Uterus (tissue), 3 donors: ENCODE measurements at regions not wholly inside any gene's neighbourhood (a gene's known extent, or its start where the extent isn't known, plus 50 kb on each side); places are given as distances from the start of the nearest gene placed in this dataset.

Source experiments
- DNase-seq, 2 donors: peaks; one replicate each; pipeline ENCODE4 v3.0.0-alpha.2; 2019 to 2020
- H3K27ac ChIP-seq, 2 donors: fragments of 200-600 bp; sonication (generic); 1 replicate in 1 of 2; 2 replicates in 1 of 2; pipeline ENCODE4 v1.5.1; 2016 to 2018
- H3K27me3 ChIP-seq, 2 donors: fragments of 200-600 bp; sonication (generic); one replicate each; pipeline ENCODE4 v1.5.1; 2018 to 2019; ENCODE audit warnings: control low read depth in 1 of 2
- H3K36me3 ChIP-seq, 2 donors: fragments of 200-600 bp; sonication (generic); one replicate each; pipeline ENCODE4 v1.5.1; 2019; ENCODE audit warnings: control low read depth in 1 of 2
- H3K4me1 ChIP-seq, 2 donors: fragments of 200-600 bp; sonication (generic); one replicate each; pipeline ENCODE4 v1.5.1; 2018 to 2019; ENCODE audit warnings: control low read depth in 1 of 2
- H3K4me3 ChIP-seq, 2 donors: fragments of 200-600 bp; sonication (generic); 1 replicate in 1 of 2; 2 replicates in 1 of 2; pipeline ENCODE4 v1.5.1; 2018 to 2019; ENCODE audit warnings: mild to moderate bottlenecking in 1 of 2
- H3K9me3 ChIP-seq, 2 donors: fragments of 200-600 bp; sonication (generic); one replicate each; pipeline ENCODE4 v1.5.1; 2019; ENCODE audit warnings: control low read depth in 1 of 2
- POLR2A ChIP-seq, 2 donors: fragments of 450-650 bp; IDR thresholded peaks; one replicate each; pipeline ENCODE4 v1.6.1; 2016; ENCODE audit warnings: antibody characterized with exemption in 2 of 2, mild to moderate bottlenecking in 1 of 2, moderate library complexity in 1 of 2
- intact Hi-C: fragments of 100-400 bp; cut with DNase I; formaldehyde crosslinking; loops from one replicate; pipeline ENCODE4 v1.15.1; 2023; ENCODE audit warnings: low total_unique reads
- TF ChIP-seq, protein P1 (sequence below), 4 experiments: fragments of 200-600 bp in 2 of 4; fragments of 450-650 bp in 2 of 4; sonication (generic) in 2 of 4; IDR thresholded peaks; one replicate each; pipeline ENCODE4 v1.5.1; 2016 to 2019; ENCODE audit warnings: antibody characterized with exemption in 4 of 4, mild to moderate bottlenecking in 2 of 4, moderate library complexity in 1 of 4
- donor health status: DM: yes; HTN: yes; CAD: no.

DNA sequence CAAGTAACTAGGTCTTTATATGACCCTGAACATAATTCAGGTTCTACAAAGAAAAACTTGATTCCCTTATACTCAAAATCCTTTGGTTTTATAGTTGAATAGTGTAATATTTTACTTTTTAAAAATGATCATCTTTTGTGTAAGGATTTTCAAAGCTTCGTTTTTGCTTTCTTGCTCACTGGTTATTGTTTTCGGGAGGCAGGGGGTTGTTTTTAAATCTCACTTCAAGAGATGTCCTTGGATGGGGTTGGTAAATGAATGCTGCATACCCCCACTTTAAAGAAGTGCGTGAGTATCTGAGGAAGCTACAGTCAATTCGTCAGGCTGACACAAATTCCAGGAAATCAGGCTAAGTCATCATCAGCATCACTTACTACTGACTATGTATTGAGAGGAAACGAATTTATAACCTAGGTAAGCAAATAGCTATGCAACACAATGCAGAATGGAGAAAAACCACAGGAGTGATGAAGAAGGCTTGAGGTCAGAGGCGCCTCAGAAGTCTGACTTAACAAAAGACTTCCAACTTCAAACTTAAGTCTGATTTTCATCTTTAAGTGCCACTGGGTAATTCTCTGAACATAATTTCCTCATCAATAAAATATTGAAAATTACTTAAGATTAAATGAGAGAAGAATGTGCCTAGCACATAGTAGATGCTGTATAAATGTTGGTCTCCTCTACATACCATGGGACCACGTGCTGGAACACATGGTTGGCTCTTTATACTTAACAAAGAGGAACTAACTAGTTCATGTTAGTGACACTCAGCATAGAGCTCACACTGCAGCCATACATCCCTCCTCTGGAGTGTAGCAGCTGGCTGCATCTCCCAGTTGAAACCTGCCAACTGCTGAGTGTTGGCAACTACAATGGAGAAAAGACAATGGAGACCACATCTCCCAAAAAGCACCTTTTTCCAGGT is 106.0 kb upstream of the KIF2A start:
- Histone ChIP-seq H3K4me1 (no peaks in the 10 kb centered on the region), H3K9me3 (no peaks in the 10 kb centered on the region), H3K27ac (no peak overlapping the region), H3K4me3 (no peak overlapping the region), H3K27me3 (no peaks in the 10 kb centered on the region), H3K36me3 (no peaks in the 10 kb centered on the region)
- intact Hi-C loops: no loop called here
- DNase-seq: no peak
- TF ChIP-seq POLR2A (IDR thresholded peaks at IDR 0.05): no peak
- TF ChIP-seq, protein P1, sequence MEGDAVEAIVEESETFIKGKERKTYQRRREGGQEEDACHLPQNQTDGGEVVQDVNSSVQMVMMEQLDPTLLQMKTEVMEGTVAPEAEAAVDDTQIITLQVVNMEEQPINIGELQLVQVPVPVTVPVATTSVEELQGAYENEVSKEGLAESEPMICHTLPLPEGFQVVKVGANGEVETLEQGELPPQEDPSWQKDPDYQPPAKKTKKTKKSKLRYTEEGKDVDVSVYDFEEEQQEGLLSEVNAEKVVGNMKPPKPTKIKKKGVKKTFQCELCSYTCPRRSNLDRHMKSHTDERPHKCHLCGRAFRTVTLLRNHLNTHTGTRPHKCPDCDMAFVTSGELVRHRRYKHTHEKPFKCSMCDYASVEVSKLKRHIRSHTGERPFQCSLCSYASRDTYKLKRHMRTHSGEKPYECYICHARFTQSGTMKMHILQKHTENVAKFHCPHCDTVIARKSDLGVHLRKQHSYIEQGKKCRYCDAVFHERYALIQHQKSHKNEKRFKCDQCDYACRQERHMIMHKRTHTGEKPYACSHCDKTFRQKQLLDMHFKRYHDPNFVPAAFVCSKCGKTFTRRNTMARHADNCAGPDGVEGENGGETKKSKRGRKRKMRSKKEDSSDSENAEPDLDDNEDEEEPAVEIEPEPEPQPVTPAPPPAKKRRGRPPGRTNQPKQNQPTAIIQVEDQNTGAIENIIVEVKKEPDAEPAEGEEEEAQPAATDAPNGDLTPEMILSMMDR (IDR thresholded peaks at IDR 0.05): no peak

DNA sequence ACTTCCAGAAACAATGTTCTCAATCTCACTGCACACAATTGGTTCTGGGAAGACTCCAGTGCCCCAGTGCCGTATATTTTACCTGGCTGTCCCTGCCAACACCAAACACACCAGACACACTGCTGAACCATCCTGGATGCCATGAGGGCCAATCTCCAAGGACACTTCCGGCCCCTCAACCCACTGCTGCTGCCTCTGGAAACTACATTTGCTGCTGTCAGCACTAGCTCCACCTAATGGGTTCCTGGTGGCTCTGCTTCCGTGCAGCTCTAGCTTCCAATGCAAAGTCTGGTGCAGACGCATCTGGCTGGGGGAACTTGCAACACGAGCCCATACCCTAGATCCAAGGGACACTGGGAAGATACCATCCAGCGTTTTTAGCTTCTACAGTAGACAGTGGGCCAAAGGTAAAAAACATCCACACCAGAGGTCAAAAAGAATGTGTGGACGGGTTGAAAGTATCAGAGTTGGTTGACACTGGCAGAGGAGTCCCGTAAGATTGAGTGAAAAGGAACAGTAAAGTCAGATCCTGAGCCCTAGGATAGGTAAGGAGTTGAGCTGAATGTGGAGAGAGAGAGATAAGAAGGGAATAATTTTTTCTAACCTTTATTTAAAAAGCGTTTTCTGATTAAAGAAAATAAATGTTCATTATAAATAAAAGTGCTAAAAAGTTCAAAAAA is 99.7 kb upstream of the KIF2A start:
- H3K27ac ChIP-seq: no peak overlapping the region
- no peak for TF ChIP-seq POLR2A (IDR thresholded peaks at IDR 0.05)
- TF ChIP-seq, protein P1 (IDR thresholded peaks at IDR 0.05): no peak
- H3K4me3 ChIP-seq: no peak overlapping the region
- no peaks in the 10 kb centered on the region for H3K4me1 ChIP-seq
- no peaks in the 10 kb centered on the region for H3K27me3 ChIP-seq
- no peaks in the 10 kb centered on the region for H3K36me3 ChIP-seq
- no peak for DNase-seq
- intact Hi-C loops: no loop called here
- H3K9me3 ChIP-seq: no peaks in the 10 kb centered on the region

DNA sequence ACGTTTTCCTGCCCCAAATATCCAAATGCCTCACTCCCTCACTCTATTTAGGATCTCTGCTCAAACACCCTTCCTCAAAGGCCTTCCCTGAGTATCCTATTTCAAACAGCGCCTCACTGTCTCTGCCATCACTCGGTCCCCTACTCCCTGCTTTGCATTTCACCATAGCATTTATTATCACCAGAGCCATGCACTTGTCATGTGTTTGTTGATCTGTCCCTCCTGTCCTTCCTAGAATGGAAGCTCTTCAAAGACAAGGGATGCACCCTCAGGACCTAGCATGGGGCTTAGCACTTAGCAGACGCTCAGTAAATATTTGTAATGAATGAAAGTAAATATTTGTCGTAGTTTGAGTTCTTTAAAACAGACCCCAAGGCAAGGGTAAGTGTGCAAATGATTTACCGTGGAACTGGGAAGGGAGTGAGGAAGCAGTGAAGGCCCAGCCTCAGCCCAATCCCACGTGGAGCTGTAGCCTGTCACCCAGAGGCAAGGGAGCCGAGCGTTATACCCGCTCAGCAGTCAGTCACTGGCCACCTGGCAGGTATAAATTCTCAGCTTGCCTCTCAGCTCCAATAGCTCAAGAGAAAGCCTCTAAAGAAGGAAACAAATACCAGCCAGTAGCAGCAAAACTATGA is 97.7 kb upstream of the KIF2A start:
- Histone ChIP-seq H3K36me3 (no peaks in the 10 kb centered on the region), H3K4me3 (no peak overlapping the region), H3K4me1 (no peaks in the 10 kb centered on the region), H3K27me3 (no peaks in the 10 kb centered on the region), H3K9me3 (no peaks in the 10 kb centered on the region), H3K27ac (no peak overlapping the region)
- intact Hi-C loops: no loop called here
- TF ChIP-seq, protein P1 (IDR thresholded peaks at IDR 0.05): no peak
- no peak for TF ChIP-seq POLR2A (IDR thresholded peaks at IDR 0.05)
- no peak for DNase-seq

DNA sequence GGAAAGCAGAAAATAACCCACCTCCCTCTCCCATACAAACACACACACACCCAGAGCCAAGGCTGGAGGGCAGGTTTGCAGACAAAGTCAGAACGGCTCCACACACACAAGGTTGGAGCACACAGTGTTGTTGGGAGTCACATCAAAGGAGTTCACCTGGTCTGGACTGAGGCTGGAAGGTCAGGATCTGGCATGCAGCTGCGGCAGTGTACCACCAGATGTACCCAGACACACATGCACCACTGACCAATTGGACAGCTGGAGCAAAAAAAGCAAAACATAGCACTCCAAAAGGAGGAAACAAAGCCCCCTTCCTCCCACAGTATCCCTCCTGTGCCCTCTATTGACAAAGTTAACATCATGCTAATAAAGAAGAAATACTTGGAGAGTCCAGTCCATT is 94.6 kb upstream of the KIF2A start:
- DNase-seq: no peak
- intact Hi-C loops: no loop called here
- Histone ChIP-seq H3K4me3 (no peak overlapping the region), H3K4me1 (no peaks in the 10 kb centered on the region), H3K27me3 (no peaks in the 10 kb centered on the region), H3K36me3 (no peaks in the 10 kb centered on the region), H3K9me3 (no peaks in the 10 kb centered on the region), H3K27ac (no peak overlapping the region)
- no peak for TF ChIP-seq POLR2A (IDR thresholded peaks at IDR 0.05)
- TF ChIP-seq, protein P1 (IDR thresholded peaks at IDR 0.05): no peak

DNA sequence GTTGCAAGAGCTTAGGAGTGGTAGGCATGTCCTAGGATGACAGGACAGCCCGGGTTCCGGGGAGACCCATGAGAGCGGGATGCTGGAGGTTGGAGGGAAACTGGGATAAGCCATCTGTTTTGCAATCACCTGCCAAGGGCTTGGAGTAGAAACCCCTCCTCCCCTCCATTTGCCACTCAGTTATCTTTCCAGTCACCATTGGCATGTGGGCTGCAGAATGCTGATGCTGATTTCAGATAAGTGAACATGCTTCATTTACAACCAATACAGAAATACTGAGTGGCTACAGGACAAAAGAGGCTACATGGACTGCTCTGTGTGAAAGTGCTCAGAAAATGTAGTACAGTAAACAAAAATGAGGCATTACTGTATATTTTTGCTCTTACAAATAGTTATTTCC is 93.4 kb upstream of the KIF2A start:
- Histone ChIP-seq H3K27me3 (no peaks in the 10 kb centered on the region), H3K27ac (no peak overlapping the region), H3K36me3 (no peaks in the 10 kb centered on the region), H3K9me3 (no peaks in the 10 kb centered on the region), H3K4me1 (no peaks in the 10 kb centered on the region), H3K4me3 (no peak overlapping the region)
- TF ChIP-seq POLR2A (IDR thresholded peaks at IDR 0.05): no peak
- TF ChIP-seq, protein P1 (IDR thresholded peaks at IDR 0.05): no peak
- intact Hi-C loops: no loop called here
- DNase-seq: no peak
